T-helper 17 cell (primary cell): ENCODE measurements at regions not wholly inside any gene's neighbourhood (a gene's known extent, or its start where the extent isn't known, plus 50 kb on each side); places are given as distances from the start of the nearest gene placed in this dataset.
"Not testable (repeated sequence)": the region's sequence is repeated elsewhere in the genome, so short reads cannot be mapped to it uniquely, and the experiment has no call there.

Experiments
- ATAC-seq: fragments of 150-1000 bp; cut with Tn5 transposase; 2 replicates; pipeline ENCODE4 v1.10.0; 2021; ENCODE audit warnings: mild to moderate bottlenecking, moderate library complexity
- DNase-seq, 3 donors: peaks; one replicate each; pipeline versions ENCODE4 v3.0.0 to v3.0.0-alpha.2; 2020 to 2021
- H3K9me3 ChIP-seq: one replicate; pipeline ENCODE4 v1.7.0; 2013; ENCODE audit warnings: low read length, mild to moderate bottlenecking; ENCODE audit not compliant: control insufficient read depth, poor library complexity, severe bottlenecking
- H3K27ac Mint-ChIP-seq: one replicate; pipeline ENCODE4 v1.8.0; 2022; ENCODE audit warnings: mild to moderate bottlenecking, moderate library complexity, mixed read lengths
- H3K27me3 Mint-ChIP-seq: one replicate; pipeline ENCODE4 v1.8.0; 2022; ENCODE audit warnings: mixed read lengths
- H3K36me3 Mint-ChIP-seq: one replicate; pipeline ENCODE4 v1.8.0; 2022; ENCODE audit warnings: low read depth, mixed read lengths
- H3K4me1 Mint-ChIP-seq: one replicate; pipeline ENCODE4 v1.8.0; 2022; ENCODE audit warnings: mild to moderate bottlenecking, mixed read lengths
- H3K4me3 Mint-ChIP-seq: one replicate; pipeline ENCODE4 v1.8.0; 2022; ENCODE audit warnings: mild to moderate bottlenecking, moderate library complexity, mixed read lengths

DNA sequence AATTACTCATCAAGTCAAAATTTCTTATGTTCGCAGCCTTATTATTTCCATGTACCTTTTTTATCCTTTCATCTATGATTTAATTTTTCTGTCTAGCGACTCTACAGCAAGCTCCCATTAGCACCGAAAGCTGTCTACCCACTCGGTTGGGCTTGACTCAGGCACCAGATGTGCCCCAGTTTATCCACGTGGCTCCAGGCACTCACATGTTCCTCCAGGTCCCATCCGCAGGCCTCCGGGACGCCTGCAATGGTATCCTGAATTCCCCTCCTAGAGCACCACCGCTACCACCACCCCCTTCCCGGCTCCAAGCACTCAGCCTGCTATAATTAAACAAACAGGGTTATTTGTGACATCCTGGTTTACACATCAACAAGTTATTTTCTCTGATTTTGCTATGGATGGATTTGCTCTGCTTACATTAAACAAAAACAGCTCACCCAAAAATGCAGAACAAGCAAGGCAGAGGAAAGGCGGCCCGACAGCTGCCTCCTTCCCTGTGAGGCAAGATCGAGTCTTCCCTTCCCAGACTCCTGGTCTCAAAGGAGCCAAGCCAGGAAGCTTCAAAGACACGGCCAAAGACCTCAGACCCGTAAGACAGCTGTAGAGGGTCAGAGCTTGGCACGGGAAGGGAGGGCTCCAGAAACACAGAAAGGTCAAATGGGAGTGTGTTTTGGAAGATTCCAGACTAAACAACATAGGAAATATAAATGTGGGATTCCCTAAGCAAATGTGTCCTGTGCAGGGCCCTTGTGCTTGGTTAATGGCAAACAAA is 253.8 kb downstream of the TTC8 start:
- ATAC-seq, result no peak

DNA sequence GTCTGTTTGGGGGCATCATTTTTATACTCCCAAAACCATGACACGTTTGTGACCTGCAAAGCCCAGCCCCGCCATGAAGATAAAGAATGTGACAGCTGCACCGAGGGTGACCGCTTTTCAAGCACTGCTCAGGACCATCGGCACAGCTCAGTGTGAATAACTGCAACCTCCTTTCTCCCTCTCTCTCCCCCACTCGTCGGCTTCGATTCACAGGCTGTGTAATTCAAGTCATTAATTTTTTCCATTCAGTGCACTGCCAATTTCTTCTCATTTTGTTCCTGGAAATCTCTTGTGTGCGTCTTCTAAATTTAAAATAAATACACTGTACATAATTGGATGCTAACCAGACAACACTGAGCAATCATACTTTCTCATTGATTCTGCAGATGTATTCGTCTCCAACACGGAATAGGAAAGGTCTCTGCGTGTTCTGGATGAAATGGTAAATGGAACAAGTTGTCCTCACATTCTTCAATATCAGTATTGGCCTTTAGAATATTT is 260.8 kb downstream of the TTC8 start:
- DNase-seq (no peak), ATAC-seq (no peak)
- H3K27ac Mint-ChIP-seq, result no peak overlapping the region
- no peaks in the 10 kb centered on the region for H3K9me3 ChIP-seq
- no peaks in the 10 kb centered on the region for H3K4me1 Mint-ChIP-seq
- peaks cover 15% of the 10 kb centered on the region for H3K27me3 Mint-ChIP-seq
- no peaks in the 10 kb centered on the region for H3K36me3 Mint-ChIP-seq
- H3K4me3 Mint-ChIP-seq, result no peak overlapping the region

More for the DNA sequence above, 253.8 kb downstream of the TTC8 start:
- no peak overlapping the region for H3K27ac Mint-ChIP-seq
- no peak for DNase-seq
- no peaks in the 10 kb centered on the region for H3K9me3 ChIP-seq
- no peaks in the 10 kb centered on the region for H3K4me1 Mint-ChIP-seq
- no peak overlapping the region for H3K4me3 Mint-ChIP-seq
- H3K36me3 Mint-ChIP-seq, result no peaks in the 10 kb centered on the region
- H3K27me3 Mint-ChIP-seq, result peaks cover 16% of the 10 kb centered on the region

DNA sequence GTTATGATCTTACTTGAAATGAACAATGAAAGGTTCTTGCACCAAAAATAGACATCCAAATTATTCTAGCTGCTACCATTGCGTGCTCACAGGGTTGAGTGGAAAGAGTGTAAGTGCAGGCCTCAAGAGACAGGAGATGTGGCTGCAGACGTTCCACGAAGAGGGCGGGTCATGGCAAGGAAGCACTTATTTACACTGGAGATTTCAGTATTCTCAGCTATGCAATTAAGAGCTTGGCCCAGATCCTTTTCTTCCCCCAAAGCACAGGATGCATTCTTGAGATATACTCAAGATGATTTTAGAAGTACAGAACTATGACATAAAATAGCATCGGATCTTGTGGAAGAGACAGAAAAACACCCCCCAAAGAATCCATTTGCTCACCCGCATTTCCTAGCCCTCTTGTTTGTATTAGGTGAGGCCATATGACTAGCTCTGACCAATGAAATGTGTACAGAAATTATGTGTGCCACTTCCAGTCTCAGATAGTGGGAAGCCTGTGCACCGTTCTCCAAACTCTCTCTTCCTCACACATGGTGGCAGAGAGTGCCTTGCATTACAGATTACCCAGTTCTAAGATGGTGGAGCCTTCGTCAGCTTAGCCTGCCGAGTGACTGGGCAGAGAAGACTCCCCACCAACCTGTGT is 261.4 kb downstream of the TTC8 start:
- Mint-ChIP-seq H3K4me3 (no peak overlapping the region), H3K4me1 (no peaks in the 10 kb centered on the region), H3K36me3 (no peaks in the 10 kb centered on the region), H3K27me3 (peaks cover 15% of the 10 kb centered on the region), H3K27ac (no peak overlapping the region)
- DNase-seq (no peak), ATAC-seq (no peak)
- H3K9me3 ChIP-seq, result no peaks in the 10 kb centered on the region

DNA sequence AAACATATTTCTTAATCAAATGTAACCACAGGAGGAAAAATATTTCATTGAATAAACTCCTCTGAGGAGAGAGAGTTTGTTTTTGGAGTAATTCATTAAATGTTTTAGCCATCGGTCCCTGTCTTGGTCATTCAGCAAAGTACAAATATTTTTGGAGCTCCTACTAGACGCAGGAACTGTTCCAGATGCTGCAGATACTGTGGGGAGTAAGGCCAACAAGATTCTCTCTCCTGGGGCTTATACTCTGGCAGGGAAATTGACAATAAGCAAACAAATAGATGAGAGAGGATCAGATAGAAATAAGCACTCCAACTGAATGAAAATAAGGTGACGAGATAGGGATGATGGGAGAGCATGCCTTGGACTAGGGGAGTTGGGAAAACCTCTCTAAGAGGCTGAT is 264.1 kb downstream of the TTC8 start:
- ATAC-seq (no peak), DNase-seq (no peak)
- no peak overlapping the region for H3K27ac Mint-ChIP-seq
- H3K36me3 Mint-ChIP-seq, result no peaks in the 10 kb centered on the region
- no peaks in the 10 kb centered on the region for H3K9me3 ChIP-seq
- no peak overlapping the region for H3K4me3 Mint-ChIP-seq
- peaks cover 15% of the 10 kb centered on the region for H3K27me3 Mint-ChIP-seq
- no peaks in the 10 kb centered on the region for H3K4me1 Mint-ChIP-seq

DNA sequence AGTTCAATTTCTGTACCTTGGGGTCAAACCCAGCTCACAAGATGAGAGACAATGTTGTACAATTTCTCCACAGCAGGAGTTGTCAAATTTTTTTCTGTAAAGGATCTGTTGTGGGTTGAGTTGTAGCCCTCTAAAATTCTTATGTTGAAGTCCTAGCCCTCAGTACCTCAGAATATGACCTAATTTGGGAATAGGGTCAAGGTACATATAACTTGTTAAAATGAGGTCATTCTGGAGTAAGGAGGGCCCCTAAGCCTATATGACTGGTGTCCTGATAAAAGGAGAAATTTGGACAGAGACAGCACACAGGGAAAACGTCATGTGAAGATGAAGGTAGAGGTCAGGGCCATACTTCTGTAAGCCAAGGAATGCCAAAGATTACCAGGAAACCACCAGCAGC is 264.9 kb downstream of the TTC8 start:
- no peak for DNase-seq
- H3K4me1 Mint-ChIP-seq, result no peaks in the 10 kb centered on the region

DNA sequence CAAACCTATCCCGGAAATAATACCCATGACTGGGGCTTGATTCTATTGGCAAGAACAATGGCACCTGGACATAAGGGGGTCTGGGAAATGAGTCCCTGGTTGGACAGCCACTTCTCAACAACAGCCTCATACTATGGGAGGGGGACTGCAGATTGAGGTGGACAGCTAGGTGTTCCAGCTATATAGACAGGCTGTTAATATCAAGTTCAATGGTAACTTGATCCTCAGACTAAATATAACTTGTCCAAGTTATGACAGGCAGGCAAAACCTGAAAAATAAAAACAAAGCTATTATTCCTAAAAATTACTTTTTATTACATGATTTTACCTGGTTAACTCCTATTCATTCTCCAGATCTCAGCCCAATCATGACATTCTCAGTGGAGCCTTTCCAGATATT is 267.3 kb downstream of the TTC8 start:
- H3K27me3 Mint-ChIP-seq, result peaks cover 6% of the 10 kb centered on the region
- DNase-seq (no peak), ATAC-seq (no peak)
- H3K4me1 Mint-ChIP-seq, result no peaks in the 10 kb centered on the region
- no peak overlapping the region for H3K4me3 Mint-ChIP-seq
- no peak overlapping the region for H3K27ac Mint-ChIP-seq
- H3K36me3 Mint-ChIP-seq, result peaks cover 2% of the 10 kb centered on the region
- no peaks in the 10 kb centered on the region for H3K9me3 ChIP-seq

More for the DNA sequence above, 264.9 kb downstream of the TTC8 start:
- ATAC-seq, result no peak
- H3K27me3 Mint-ChIP-seq, result peaks cover 15% of the 10 kb centered on the region
- H3K4me3 Mint-ChIP-seq, result no peak overlapping the region
- H3K9me3 ChIP-seq, result no peaks in the 10 kb centered on the region
- H3K27ac Mint-ChIP-seq, result no peak overlapping the region
- H3K36me3 Mint-ChIP-seq, result no peaks in the 10 kb centered on the region

DNA sequence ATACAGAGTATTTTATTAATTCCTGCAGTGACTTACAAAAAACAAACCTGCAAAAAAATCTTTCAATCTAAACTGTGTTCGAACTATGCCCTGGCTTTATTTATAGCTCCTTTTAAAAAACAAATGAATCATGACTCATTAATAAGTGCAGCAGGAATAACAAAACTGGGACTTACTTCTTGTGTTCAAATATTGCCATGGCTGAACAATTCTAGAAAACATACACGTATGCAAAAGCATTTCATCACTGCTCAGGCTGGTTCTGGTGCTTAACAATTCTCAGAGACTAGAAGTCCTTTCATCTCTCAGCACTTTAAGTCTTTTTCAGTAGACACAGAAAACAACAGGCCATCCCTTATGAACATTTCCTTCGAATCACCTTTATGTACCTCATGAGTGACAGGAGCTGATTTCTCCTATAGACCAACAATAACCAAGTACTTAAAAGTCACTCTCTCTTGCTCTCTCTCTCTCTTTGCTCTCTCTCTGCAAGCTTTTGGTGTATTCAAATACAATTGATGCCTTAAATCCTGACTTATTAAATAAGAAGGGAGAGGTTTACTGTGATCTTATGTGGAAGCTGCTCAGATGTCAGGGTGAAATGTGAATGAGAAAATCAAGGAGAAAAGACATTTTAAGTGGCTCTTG is 268.8 kb downstream of the TTC8 start:
- Mint-ChIP-seq H3K27me3 (peaks cover 6% of the 10 kb centered on the region), H3K4me3 (peak overlapping the region; percentile 53), H3K4me1 (no peaks in the 10 kb centered on the region), H3K36me3 (peaks cover 2% of the 10 kb centered on the region), H3K27ac (no peak overlapping the region)
- DNase-seq (no peak), ATAC-seq (no peak)
- H3K9me3 ChIP-seq, result no peaks in the 10 kb centered on the region

DNA sequence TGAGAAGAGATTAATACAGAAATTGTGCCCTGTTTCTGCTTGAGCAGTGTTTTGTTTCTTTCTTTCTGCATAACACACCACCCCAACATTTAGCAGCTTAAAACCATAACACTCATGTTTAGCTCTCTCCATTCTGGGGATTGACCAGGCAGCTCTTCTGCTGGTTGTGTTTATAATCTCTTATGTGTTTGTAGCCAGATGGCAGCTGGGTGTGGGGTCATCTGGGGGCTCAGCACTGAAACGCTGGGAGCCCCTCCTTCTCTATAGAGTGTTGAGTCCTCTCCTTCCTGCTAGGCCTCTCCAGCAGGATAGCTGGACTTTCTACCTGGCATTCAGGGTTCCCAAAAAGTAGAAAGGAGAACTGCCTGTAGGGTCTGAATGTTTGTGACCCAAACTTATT is 270.6 kb downstream of the TTC8 start:
- no peaks in the 10 kb centered on the region for H3K9me3 ChIP-seq
- H3K27ac Mint-ChIP-seq, result no peak overlapping the region
- ATAC-seq (no peak), DNase-seq (no peak)
- no peak overlapping the region for H3K4me3 Mint-ChIP-seq
- peaks cover 2% of the 10 kb centered on the region for H3K36me3 Mint-ChIP-seq
- peaks cover 6% of the 10 kb centered on the region for H3K27me3 Mint-ChIP-seq
- H3K4me1 Mint-ChIP-seq, result no peaks in the 10 kb centered on the region

DNA sequence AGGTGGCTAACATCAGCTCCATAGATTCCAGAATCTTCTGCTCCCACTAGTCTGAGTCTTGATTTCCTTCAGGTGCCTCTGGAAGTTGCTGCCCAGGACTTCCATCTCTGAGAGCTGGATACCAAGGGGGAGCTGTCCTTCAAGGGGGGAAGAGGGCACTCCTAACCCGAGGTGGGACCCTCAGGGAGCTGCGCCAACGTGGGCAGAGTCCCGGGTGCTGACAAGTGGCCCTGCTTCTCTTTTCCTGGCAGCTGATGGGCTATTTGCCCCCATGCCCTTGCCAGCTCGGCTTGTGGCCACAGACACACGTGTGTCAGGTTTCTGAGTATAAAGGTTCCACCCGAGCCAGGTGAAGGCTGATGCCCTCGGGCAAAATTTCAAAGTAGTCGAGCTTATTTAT is 272.5 kb downstream of the TTC8 start:
- no peak for ATAC-seq
- Mint-ChIP-seq H3K27me3 (peaks cover 6% of the 10 kb centered on the region), H3K36me3 (peaks cover 2% of the 10 kb centered on the region), H3K4me3 (no peak overlapping the region), H3K27ac (no peak overlapping the region), H3K4me1 (no peaks in the 10 kb centered on the region)
- no peak for DNase-seq
- H3K9me3 ChIP-seq, result no peaks in the 10 kb centered on the region

DNA sequence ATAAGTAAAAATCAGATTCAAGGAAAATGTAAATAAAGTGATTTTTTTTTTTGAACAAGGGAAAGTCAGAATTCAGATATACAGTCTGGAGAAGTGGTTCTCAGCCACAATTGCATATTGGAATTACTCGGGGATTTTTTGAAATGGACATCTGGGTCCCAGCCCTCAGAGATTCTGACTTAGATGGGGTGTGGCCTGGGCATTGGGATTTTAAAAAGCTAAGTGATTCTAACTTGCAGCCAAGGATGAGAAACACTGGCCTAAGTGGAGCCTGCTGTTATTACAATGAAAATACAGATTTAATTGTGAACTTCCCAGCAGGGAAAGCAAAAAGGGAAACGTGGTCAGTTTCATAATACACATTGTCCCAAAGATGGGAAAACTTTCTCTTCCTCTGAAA is 273.8 kb downstream of the TTC8 start:
- no peak overlapping the region for H3K27ac Mint-ChIP-seq
- ATAC-seq, result no peak
- H3K27me3 Mint-ChIP-seq, result peaks cover 9% of the 10 kb centered on the region
- no peak overlapping the region for H3K4me3 Mint-ChIP-seq
- H3K36me3 Mint-ChIP-seq, result peaks cover 2% of the 10 kb centered on the region
- DNase-seq, result no peak
- H3K4me1 Mint-ChIP-seq, result no peaks in the 10 kb centered on the region
- no peaks in the 10 kb centered on the region for H3K9me3 ChIP-seq

DNA sequence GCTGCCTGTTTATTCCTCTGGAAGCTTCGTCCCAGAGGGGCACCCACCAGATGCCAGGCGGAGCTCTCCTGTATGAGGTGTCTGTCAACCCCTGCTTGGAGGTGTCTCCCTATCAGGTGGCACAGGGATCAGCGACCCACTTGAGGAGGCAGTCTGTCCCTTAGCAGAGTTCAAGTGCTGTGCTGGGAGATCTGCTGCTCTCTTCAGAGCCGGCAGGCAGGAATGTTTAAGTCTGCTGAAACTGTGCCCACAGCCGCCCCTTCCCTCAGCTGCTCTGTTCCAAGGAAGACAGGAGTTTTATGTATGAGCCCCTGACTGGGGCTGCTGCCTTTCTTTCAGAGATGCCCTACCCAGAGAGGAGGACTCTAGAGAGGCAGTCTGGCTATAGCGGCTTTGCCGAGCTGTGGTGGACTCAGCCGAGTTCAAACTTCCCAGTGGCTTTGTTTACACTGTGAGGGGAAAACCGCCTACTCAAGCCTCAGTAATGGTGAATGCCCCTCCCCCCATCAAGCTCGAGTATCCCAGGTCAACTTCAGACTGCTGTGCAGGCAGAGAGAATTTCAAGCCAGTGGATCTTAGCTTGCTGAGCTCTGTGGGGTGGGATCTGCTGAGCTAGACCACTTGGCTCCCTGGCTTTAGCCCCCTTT is 279.8 kb downstream of the TTC8 start:
- peaks cover 38% of the 10 kb centered on the region for H3K27me3 Mint-ChIP-seq
- H3K27ac Mint-ChIP-seq, H3K9me3 ChIP-seq, H3K36me3 Mint-ChIP-seq, H3K4me1 Mint-ChIP-seq, H3K4me3 Mint-ChIP-seq, DNase-seq, ATAC-seq: not testable (repeated sequence)

DNA sequence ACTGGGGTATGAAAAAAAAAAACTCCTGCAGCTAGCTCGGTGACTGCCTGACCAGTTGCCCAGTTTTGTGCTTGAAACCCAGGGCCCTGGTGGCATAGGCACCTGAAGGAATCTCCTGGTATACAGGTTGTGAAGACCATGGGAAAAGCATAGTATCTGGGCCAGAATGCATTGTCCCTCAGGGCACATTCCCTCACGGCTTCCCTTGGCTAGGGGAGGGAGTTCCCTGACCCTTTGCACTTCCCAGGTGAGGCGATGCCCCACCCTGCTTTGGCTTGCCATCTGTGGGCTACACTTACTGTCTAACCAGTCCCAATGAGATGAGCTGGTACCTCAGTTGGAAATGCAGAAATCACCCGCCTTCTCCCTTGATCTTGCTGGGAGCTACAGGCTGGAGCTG is 280.4 kb downstream of the TTC8 start:
- H3K9me3 ChIP-seq, H3K27ac Mint-ChIP-seq, H3K4me3 Mint-ChIP-seq, H3K4me1 Mint-ChIP-seq, DNase-seq, ATAC-seq, H3K36me3 Mint-ChIP-seq: not testable (repeated sequence)
- peaks cover 38% of the 10 kb centered on the region for H3K27me3 Mint-ChIP-seq
